RWPE1 (cell line): ENCODE measurements at regions not wholly inside any gene's neighbourhood (a gene's known extent, or its start where the extent isn't known, plus 50 kb on each side); places are given as distances from the start of the nearest gene placed in this dataset.
A peak's percentile ranks its signal among the peaks of the same experiment; 100 is the strongest.

Experiments
- CTCF ChIA-PET: fragments of 350-600 bp; sonication (Branson Sonifier 250); formaldehyde crosslinking; extraction: SDS; loops from one replicate; lab custom pipeline; 2021; lab: Yijun Ruan, JAX
- POLR2A ChIA-PET: fragments of 400-600 bp; formaldehyde crosslinking; extraction: SDS; loops from one replicate; lab custom pipeline; 2020; ENCODE audit warnings: antibody characterized with exemption; ENCODE audit not compliant: low non-redundant PET; lab: Yijun Ruan, JAX
- DNase-seq: peaks from one replicate; pipeline ENCODE4 v3.0.0; 2012; ENCODE audit warnings: low spot score
- H3K27ac ChIP-seq: fragments of 450-650 bp; 2 replicates; pipeline ENCODE4 v1.5.1; 2017
- CTCF ChIP-seq: fragments of 450-650 bp; conservative IDR thresholded peaks from 2 replicates; pipeline ENCODE4 v1.5.1; 2017; ENCODE audit warnings: low read depth, mild to moderate bottlenecking

GRCh38 chr10:130993612-130994011, 317.9 kb downstream of the TCERG1L start:
- POLR2A ChIA-PET = no interaction called here
- H3K27ac ChIP-seq = no peak overlapping the region
- CTCF ChIA-PET = no interaction called here
- DNase-seq = no peak
- TF ChIP-seq CTCF = no peak

- DNase-seq = peak; percentile 76
- no peak overlapping the region for H3K27ac ChIP-seq
- CTCF ChIA-PET = interaction anchor here (0.7 kb wide), 1 partner anchor 23 kb away, joined by 3 read pairs; no protein-coding TSS in a partner anchor
- no peak for TF ChIP-seq CTCF
- POLR2A ChIA-PET = no interaction called here
Measured at GRCh38 chr10:130994191-130994590, 317.3 kb downstream of the TCERG1L start.

GRCh38 chr10:130994845-130995244, 316.7 kb downstream of the TCERG1L start:
- peak; percentile 28 for DNase-seq
- TF ChIP-seq CTCF = no peak
- ChIA-PET CTCF (interaction anchor here (0.7 kb wide), 1 partner anchor 24 kb away, joined by 3 read pairs; no protein-coding TSS in a partner anchor), POLR2A (no interaction called here)
- no peak overlapping the region for H3K27ac ChIP-seq

DNA sequence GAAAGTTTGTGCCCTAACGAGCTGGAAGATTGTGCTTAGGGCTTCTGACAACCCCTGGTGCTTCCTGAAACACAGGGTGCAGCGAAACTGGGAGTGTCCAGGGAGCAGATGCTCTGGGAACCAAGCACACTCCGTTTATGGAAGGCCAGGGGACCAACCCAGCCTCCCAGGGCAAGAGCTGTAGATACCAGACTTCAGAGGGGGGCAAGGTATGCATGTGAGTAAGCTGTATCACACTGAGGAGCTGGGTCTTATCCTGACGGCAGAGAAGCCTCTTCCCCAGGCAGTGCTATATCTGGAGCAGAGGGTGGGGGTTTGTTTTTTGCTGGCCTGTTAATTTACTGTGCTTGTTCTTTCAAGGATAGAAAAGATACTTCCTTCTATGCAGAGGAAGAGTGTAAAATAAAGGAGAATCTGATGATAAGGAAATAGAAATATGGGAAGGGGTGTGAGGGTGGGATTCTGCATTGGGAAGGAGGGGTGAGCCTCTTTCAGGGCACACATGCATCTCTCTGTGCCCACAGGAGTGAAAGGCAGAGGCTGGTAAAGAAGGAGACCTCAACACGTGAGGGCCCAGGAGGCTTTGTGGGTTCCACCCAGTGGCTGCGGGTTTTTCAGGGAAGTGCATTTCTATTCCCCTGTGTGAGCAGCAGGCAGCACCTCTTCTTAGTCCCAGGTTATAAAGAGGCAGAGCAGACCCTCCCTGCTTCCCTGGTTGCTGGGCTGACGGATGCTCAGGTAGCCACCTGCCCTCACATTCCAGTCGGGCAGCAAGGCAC, 314.1 kb downstream of the TCERG1L start:
- TF ChIP-seq CTCF = no peak
- CTCF ChIA-PET = no interaction called here

GRCh38 chr10:130998046-130998435, 313.5 kb downstream of the TCERG1L start:
- no peak for TF ChIP-seq CTCF
- DNase-seq = no peak
- H3K27ac ChIP-seq = no peak overlapping the region
- POLR2A ChIA-PET = no interaction called here
- CTCF ChIA-PET = no interaction called here

More for the DNA sequence above, 314.1 kb downstream of the TCERG1L start:
- POLR2A ChIA-PET = no interaction called here
- no peak overlapping the region for H3K27ac ChIP-seq
- no peak for DNase-seq

GRCh38 chr10:130998642-130999041, 312.9 kb downstream of the TCERG1L start:
- TF ChIP-seq CTCF = no peak
- POLR2A ChIA-PET = interaction anchor here (0.6 kb wide), 1 partner anchor 127 kb away, joined by 3 read pairs; no protein-coding TSS in a partner anchor
- DNase-seq = no peak
- CTCF ChIA-PET = no interaction called here
- H3K27ac ChIP-seq = no peak overlapping the region
